GM18502 (cell line): ENCODE measurements at regions not wholly inside any gene's neighbourhood (a gene's known extent, or its start where the extent isn't known, plus 50 kb on each side); places are given as distances from the start of the nearest gene placed in this dataset.
"Not testable (repeated sequence)": the region's sequence is repeated elsewhere in the genome, so short reads cannot be mapped to it uniquely, and the experiment has no call there.

Experiments used
- ATAC-seq: cut with Tn5 transposase; IDR thresholded peaks from one replicate; pipeline ENCODE4 v1.9.1; 2021; ENCODE audit warnings: mild to moderate bottlenecking; ENCODE audit not compliant: unreplicated experiment, poor library complexity

DNA sequence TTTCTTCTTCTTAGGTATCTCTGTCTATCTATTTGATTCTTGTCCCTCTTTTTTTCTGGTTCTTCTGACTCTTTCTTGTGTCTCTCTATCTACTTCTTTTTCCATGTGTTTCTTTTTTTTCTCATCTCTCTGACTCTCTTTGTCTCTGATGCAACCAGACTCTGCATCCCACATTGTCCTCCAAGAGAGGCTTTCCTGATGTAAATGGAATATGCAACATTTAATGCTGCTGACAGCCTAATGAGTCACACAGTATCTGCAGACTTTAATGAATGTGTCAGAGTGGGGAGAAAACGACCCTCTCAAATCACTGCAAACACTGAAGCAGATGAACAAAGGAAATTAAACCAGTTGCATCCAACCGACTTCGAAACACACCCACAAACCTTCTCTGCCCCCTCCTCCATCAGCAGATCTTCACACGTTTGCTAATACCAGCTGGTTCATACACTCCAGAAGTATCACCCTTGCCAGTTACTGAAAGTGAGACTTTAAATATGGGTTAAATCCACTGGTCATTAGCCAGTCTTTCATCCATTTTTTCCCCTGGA lies 351.5 kb downstream of the TXNL1 start:
- no peak for ATAC-seq

- no peak for ATAC-seq
Observed at GRCh38 chr18:56285387-56286065, 352.9 kb downstream of the TXNL1 start.

- ATAC-seq = no peak
Observed at GRCh38 chr18:56284319-56284718, 354.1 kb downstream of the TXNL1 start.

DNA sequence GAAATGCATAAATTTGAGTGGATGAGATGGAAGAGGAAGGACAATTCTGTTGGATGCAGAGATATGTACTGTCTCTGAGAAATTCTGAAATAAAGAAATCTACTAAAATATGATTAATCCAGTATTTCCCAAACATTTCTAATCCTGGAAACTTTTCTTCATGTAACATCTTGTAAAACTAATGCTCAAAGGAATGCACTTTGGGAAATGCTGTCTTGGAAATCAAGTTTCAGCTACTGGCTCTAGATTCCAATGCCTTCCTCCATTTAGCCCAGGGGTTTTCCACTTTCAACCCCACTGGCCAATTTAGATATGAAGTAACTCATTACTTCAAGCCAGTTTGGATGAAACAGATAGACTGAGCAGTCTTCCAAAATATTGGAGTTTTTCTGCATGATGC lies 355.1 kb downstream of the TXNL1 start:
- no peak for ATAC-seq

DNA sequence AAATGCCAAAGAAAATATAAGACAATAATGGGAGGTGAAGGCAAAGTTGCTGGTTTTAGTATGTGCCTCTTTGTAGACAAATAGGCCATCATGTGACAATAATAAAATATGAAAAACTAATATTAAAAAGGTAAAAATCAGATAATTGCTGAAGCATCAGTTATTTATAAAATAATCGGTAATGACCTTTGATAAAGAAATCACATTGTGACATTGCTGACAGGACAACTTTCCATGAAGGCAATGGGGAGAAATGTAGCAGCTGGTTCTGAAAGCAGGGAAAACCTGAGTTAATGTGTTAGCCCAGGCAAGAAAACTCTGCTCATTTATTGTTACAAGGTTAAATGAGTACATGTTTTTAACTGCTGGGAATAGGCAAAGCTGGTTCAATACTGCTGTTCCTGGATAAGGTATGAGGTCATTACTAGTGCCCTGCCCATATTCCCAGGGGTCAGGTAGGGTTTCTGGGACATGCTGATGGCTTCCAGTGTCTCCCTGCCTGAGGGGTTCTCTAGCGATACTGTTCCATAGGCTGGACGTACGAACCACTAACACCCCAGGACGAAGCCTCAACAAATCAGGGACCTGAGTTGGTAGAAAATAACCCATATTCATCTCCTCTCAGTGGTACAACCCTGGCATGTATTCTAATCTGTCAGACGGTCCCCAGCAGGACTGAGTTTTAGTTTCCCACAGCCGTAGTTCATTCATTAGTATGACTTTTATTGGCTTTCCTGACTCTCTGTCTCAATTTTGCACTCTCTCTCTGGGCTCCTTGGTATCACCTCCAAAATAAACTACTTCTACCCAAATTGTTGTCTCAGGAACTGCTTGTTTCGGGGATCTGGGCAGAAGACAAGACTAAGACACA lies 355.9 kb downstream of the TXNL1 start:
- ATAC-seq = no peak

GRCh38 chr18:56279816-56280215 lies 358.6 kb downstream of the TXNL1 start:
- not testable (repeated sequence) for ATAC-seq

GRCh38 chr18:56278421-56279003 lies 359.9 kb downstream of the TXNL1 start:
- no peak for ATAC-seq

- no peak for ATAC-seq
Observed at GRCh38 chr18:56276466-56276865, 361.9 kb downstream of the TXNL1 start.

DNA sequence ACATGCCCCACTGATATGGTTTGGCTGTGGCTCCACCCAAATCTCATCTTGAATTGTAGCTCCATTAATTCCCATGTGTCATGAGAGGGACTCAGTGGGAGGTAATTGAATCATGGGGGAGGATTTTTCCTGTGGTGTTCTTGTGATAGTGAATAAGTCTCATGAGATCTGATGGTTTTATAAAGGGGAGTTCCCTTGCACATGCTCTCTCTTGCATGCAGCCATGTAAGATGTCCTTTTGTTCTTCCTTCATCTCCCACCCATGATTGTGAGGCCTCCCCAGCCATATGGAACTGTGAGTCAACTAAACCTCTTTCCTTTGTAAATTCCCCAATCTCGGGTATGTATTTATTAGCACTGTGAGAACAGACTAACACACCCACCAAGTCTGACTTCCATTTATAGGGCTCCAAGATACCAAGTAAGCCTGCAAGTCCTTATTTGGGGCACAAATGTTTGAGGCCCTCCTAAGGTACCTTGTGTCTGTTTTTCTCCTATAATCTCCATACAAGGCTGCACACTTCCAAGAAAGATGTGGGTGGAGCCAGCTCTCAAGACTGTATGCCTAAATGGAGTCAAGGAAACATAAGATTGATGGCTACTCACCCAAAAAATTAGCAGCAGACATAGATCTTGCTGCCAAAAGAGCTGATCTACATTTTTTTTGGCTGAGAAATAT lies 364.7 kb downstream of the TXNL1 start:
- ATAC-seq = no peak

GRCh38 chr18:56270671-56271250 lies 367.6 kb downstream of the TXNL1 start:
- no peak for ATAC-seq

GRCh38 chr18:56269958-56270357 lies 368.4 kb downstream of the TXNL1 start:
- ATAC-seq = no peak

GRCh38 chr18:56268952-56269351 lies 369.4 kb downstream of the TXNL1 start:
- ATAC-seq = no peak

GRCh38 chr18:56267334-56267733 lies 371.1 kb downstream of the TXNL1 start:
- ATAC-seq = no peak

- ATAC-seq = peak; percentile 53
Observed at GRCh38 chr18:56258178-56258577, 380.2 kb downstream of the TXNL1 start.

- ATAC-seq = peak; percentile 91
Observed at GRCh38 chr18:56257205-56257604, 381.2 kb downstream of the TXNL1 start.

- no peak for ATAC-seq
Observed at GRCh38 chr18:56256659-56257058, 381.7 kb downstream of the TXNL1 start.

- ATAC-seq = no peak
Observed at GRCh38 chr18:56255381-56255780, 383.0 kb downstream of the TXNL1 start.

DNA sequence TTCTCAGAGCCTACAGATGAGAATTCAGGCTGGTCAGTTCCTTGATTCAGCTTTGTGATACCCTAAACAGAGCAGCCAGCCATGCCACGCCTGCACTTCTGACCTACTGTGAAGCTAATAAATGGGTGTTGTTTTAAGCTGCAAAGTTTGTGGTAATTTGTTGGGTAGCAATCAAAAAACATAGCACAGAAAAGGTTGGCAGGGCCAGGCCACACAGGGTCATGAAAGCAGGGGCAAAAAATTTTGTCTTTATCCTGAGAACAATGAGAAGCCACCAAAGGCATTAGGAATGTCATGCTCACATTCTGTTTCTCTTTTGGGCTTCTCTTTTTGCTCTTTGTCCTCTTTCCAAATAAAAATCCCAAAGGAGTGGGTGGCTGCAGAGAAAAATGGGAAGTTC lies 385.9 kb downstream of the TXNL1 start:
- ATAC-seq = no peak

GRCh38 chr18:56248610-56249235 lies 389.7 kb downstream of the TXNL1 start:
- ATAC-seq = peak; percentile 98

DNA sequence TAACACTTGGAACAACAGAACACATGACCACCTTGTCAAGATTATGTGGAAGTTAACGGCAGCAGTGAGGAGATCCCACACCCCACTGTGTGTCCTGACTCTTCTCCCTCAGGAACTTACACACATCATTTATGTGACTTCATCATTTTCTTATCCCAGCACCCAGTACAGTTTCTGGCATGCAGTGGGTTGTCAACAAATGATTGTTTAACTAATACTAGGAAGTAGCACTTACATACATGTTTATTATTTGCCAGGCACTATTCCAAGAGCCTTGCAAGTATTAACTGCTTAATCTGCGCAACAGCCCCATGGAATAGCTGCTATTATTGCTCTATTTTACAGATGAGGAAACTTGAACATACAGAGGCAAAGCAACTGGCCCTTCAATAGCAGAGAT lies 391.5 kb downstream of the TXNL1 start:
- no peak for ATAC-seq
